HEK293 (cell line): ENCODE measurements at regions not wholly inside any gene's neighbourhood (a gene's known extent, or its start where the extent isn't known, plus 50 kb on each side); places are given as distances from the start of the nearest gene placed in this dataset.

ENCODE experiments used
- CTCF ChIA-PET: fragments of 350-600 bp; formaldehyde crosslinking; extraction: SDS; loops from one replicate; lab custom pipeline; 2021; ENCODE audit warnings: antibody characterized with exemption; lab: Yijun Ruan, JAX
- POLR2A ChIA-PET: fragments of 300-600 bp; formaldehyde crosslinking; extraction: SDS; loops from one replicate; lab custom pipeline; 2020; ENCODE audit warnings: antibody characterized with exemption, inconsistent platforms; lab: Yijun Ruan, JAX
- H3K27ac ChIP-seq: fragments of 200-500 bp; sonication (Bioruptor generic); 2 replicates; pipeline ENCODE4 v1.5.1; 2014; ENCODE audit warnings: low read depth, low read length, control low read depth, inconsistent platforms; ENCODE audit errors: extremely low read depth
- H3K36me3 ChIP-seq, 2 experiments: fragments of 200-500 bp in 1 of 2; sonication (Bioruptor generic) in 1 of 2; 1 replicate in 1 of 2; 2 replicates in 1 of 2; pipeline ENCODE4 v1.5.1; 2014 to 2017; ENCODE audit warnings: inconsistent platforms in 2 of 2, low read length in 2 of 2; ENCODE audit not compliant: control insufficient read depth in 2 of 2, insufficient read depth in 1 of 2
- H3K4me1 ChIP-seq: fragments of 200-500 bp; sonication (Bioruptor generic); 2 replicates; pipeline ENCODE4 v1.5.1; 2014; ENCODE audit warnings: mild to moderate bottlenecking, low read length, inconsistent platforms; ENCODE audit not compliant: control insufficient read depth, insufficient read depth
- H3K4me3 ChIP-seq: 2 replicates; pipeline ENCODE4 v1.5.1; 2011; ENCODE audit warnings: low read depth, mild to moderate bottlenecking, control low read depth, low read length, moderate library complexity
- H3K9me3 ChIP-seq: fragments of 200-500 bp; sonication (Bioruptor generic); 2 replicates; pipeline ENCODE4 v1.5.1; 2014; ENCODE audit warnings: low read depth, low read length, inconsistent platforms; ENCODE audit not compliant: control insufficient read depth, insufficient read depth
- GLIS2 ChIP-seq: fragments of 450-650 bp; formaldehyde crosslinking; IDR thresholded peaks from 2 replicates; pipeline ENCODE4 v1.5.1; 2016; ENCODE audit warnings: missing biosample characterization, missing genetic modification characterization
- HOXA7 ChIP-seq: sonication (generic); formaldehyde crosslinking; IDR thresholded peaks from 2 replicates; pipeline ENCODE4 v1.8.1; 2022; ENCODE audit warnings: missing genetic modification reagents, borderline replicate concordance
- KLF16 ChIP-seq: fragments of 450-650 bp; formaldehyde crosslinking; IDR thresholded peaks from 2 replicates; pipeline ENCODE4 v1.5.1; 2017; ENCODE audit warnings: missing biosample characterization, missing genetic modification characterization
- OVOL3 ChIP-seq: fragments of 450-650 bp; formaldehyde crosslinking; IDR thresholded peaks from 2 replicates; pipeline ENCODE4 v1.5.1; 2016; ENCODE audit warnings: missing biosample characterization, missing genetic modification characterization
- SCRT2 ChIP-seq: fragments of 450-650 bp; formaldehyde crosslinking; IDR thresholded peaks from 2 replicates; pipeline ENCODE4 v1.5.1; 2016; ENCODE audit warnings: missing biosample characterization, missing genetic modification characterization
- TRIM28 ChIP-seq: IDR thresholded peaks from 2 replicates; pipeline ENCODE4 v1.6.1; 2011; ENCODE audit warnings: low read length, control low read depth, borderline replicate concordance
- ZBTB20 ChIP-seq: fragments of 450-650 bp; formaldehyde crosslinking; IDR thresholded peaks from 2 replicates; pipeline ENCODE4 v1.5.1; 2016; ENCODE audit warnings: missing biosample characterization, missing genetic modification characterization
- ZEB2 ChIP-seq: fragments of 450-650 bp; formaldehyde crosslinking; IDR thresholded peaks from 2 replicates; pipeline ENCODE4 v1.5.1; 2016; ENCODE audit warnings: missing biosample characterization, missing genetic modification characterization
- ZFP37 ChIP-seq: fragments of 450-650 bp; formaldehyde crosslinking; IDR thresholded peaks from 2 replicates; pipeline ENCODE4 v1.5.1; 2016; ENCODE audit warnings: missing biosample characterization, missing genetic modification characterization
- ZFP41 ChIP-seq: fragments of 450-650 bp; formaldehyde crosslinking; IDR thresholded peaks from 2 replicates; pipeline ENCODE4 v1.5.1; 2016; ENCODE audit warnings: missing biosample characterization, missing genetic modification characterization, borderline replicate concordance
- ZNF10 ChIP-seq: fragments of 450-650 bp; formaldehyde crosslinking; IDR thresholded peaks from 2 replicates; pipeline ENCODE4 v1.5.1; 2017; ENCODE audit warnings: missing biosample characterization, missing genetic modification characterization
- ZNF138 ChIP-seq: fragments of 450-650 bp; formaldehyde crosslinking; IDR thresholded peaks from 2 replicates; pipeline ENCODE4 v1.5.1; 2016; ENCODE audit warnings: missing biosample characterization, missing genetic modification characterization, borderline replicate concordance
- ZNF146 ChIP-seq: fragments of 450-650 bp; formaldehyde crosslinking; IDR thresholded peaks from 2 replicates; pipeline ENCODE4 v1.5.1; 2016; ENCODE audit warnings: missing biosample characterization, missing genetic modification characterization
- ZNF2 ChIP-seq: fragments of 450-650 bp; formaldehyde crosslinking; IDR thresholded peaks from 2 replicates; pipeline ENCODE4 v1.5.1; 2016; ENCODE audit warnings: missing biosample characterization, missing genetic modification characterization
- ZNF211 ChIP-seq: fragments of 450-650 bp; formaldehyde crosslinking; IDR thresholded peaks from 2 replicates; pipeline ENCODE4 v1.5.1; 2016; ENCODE audit warnings: low read depth, missing biosample characterization, missing genetic modification characterization
- ZNF23 ChIP-seq: fragments of 450-650 bp; formaldehyde crosslinking; IDR thresholded peaks from 2 replicates; pipeline ENCODE4 v1.5.1; 2016; ENCODE audit warnings: missing biosample characterization, missing genetic modification characterization, borderline replicate concordance
- ZNF416 ChIP-seq: fragments of 450-650 bp; formaldehyde crosslinking; IDR thresholded peaks from 2 replicates; pipeline ENCODE4 v1.5.1; 2016; ENCODE audit warnings: missing biosample characterization, missing genetic modification characterization
- ZNF548 ChIP-seq: fragments of 450-650 bp; formaldehyde crosslinking; IDR thresholded peaks from 2 replicates; pipeline ENCODE4 v1.5.1; 2016; ENCODE audit warnings: missing biosample characterization, missing genetic modification characterization
- ZNF580 ChIP-seq: fragments of 450-650 bp; formaldehyde crosslinking; IDR thresholded peaks from 2 replicates; pipeline ENCODE4 v1.5.1; 2016; ENCODE audit warnings: missing biosample characterization, missing genetic modification characterization
- ZSCAN16 ChIP-seq: fragments of 450-650 bp; formaldehyde crosslinking; IDR thresholded peaks from 2 replicates; pipeline ENCODE4 v1.5.1; 2016; ENCODE audit warnings: missing biosample characterization, missing genetic modification characterization
- ZSCAN5A ChIP-seq: fragments of 450-650 bp; formaldehyde crosslinking; IDR thresholded peaks from 2 replicates; pipeline ENCODE4 v1.5.1; 2016; ENCODE audit warnings: missing biosample characterization, missing genetic modification characterization
- TF ChIP-seq, protein P1 (sequence below): fragments of 450-650 bp; IDR thresholded peaks from 2 replicates; pipeline ENCODE4 v1.5.1; 2018; ENCODE audit warnings: missing biosample characterization, mild to moderate bottlenecking, missing genetic modification characterization

GRCh38 chr13:26475176-26476110 is 82.0 kb upstream of the WASF3 start:
- Histone ChIP-seq H3K9me3 (no peaks in the 10 kb centered on the region), H3K36me3 (no peaks in the 10 kb centered on the region), H3K27ac (no peak overlapping the region), H3K4me1 (no peaks in the 10 kb centered on the region), H3K4me3 (no peak overlapping the region)
- TF ChIP-seq ZBTB20 (tag by site-specific recombination): no peak
- TF ChIP-seq ZSCAN16 (tag by site-specific recombination): no peak
- no peak for TF ChIP-seq KLF16
- TF ChIP-seq GLIS2 (tag by site-specific recombination): no peak
- no peak for TF ChIP-seq ZFP41 (tag by site-specific recombination)
- no peak for TF ChIP-seq ZFP37 (tag by site-specific recombination)
- no peak for TF ChIP-seq ZNF211
- TF ChIP-seq ZEB2 (tag by site-specific recombination): no peak
- TF ChIP-seq SCRT2: no peak
- no peak for TF ChIP-seq ZNF416
- no peak for TF ChIP-seq OVOL3 (tag by site-specific recombination)
- TF ChIP-seq ZNF138: no peak
- ChIA-PET POLR2A (no interaction called here), CTCF (interaction anchor here (0.6 to 1.6 kb wide), 4 partner anchors 7 to 291 kb away, joined by 3 to 7 read pairs (median 4); no protein-coding TSS in a partner anchor)

- Histone ChIP-seq H3K4me3 (no peak overlapping the region), H3K4me1 (no peaks in the 10 kb centered on the region), H3K9me3 (no peaks in the 10 kb centered on the region), H3K36me3 (no peaks in the 10 kb centered on the region), H3K27ac (no peak overlapping the region)
- TF ChIP-seq ZNF580: no peak
- TF ChIP-seq HOXA7 (CRISPR knock-in tag): no peak
- TF ChIP-seq ZNF548 (tag by site-specific recombination): no peak
- TF ChIP-seq ZNF2 (tag by site-specific recombination): no peak
- no peak for TF ChIP-seq ZBTB20 (tag by site-specific recombination)
- TF ChIP-seq, protein P1, sequence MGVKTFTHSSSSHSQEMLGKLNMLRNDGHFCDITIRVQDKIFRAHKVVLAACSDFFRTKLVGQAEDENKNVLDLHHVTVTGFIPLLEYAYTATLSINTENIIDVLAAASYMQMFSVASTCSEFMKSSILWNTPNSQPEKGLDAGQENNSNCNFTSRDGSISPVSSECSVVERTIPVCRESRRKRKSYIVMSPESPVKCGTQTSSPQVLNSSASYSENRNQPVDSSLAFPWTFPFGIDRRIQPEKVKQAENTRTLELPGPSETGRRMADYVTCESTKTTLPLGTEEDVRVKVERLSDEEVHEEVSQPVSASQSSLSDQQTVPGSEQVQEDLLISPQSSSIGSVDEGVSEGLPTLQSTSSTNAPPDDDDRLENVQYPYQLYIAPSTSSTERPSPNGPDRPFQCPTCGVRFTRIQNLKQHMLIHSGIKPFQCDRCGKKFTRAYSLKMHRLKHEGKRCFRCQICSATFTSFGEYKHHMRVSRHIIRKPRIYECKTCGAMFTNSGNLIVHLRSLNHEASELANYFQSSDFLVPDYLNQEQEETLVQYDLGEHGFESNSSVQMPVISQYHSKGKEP: no peak
- TF ChIP-seq ZNF10 (tag by site-specific recombination): no peak
- POLR2A ChIA-PET: no interaction called here
- CTCF ChIA-PET: interaction anchor here (0.7 to 1.6 kb wide), 2 partner anchors 76 to 292 kb away, joined by 3 to 7 read pairs; no protein-coding TSS in a partner anchor
These were observed 81.2 kb upstream of the WASF3 start for GRCh38 chr13:26476111-26476781.

GRCh38 chr13:26476782-26477142 is 80.7 kb upstream of the WASF3 start:
- H3K9me3 ChIP-seq: no peaks in the 10 kb centered on the region
- no peaks in the 10 kb centered on the region for H3K4me1 ChIP-seq
- TF ChIP-seq ZSCAN5A (tag by site-specific recombination) (no peak), TRIM28 (no peak), ZNF23 (tag by site-specific recombination) (no peak), ZNF146 (tag by site-specific recombination) (no peak)
- TF ChIP-seq, all 188 proteins: peak for 0
- ChIA-PET POLR2A (no interaction called here), CTCF (no interaction called here)
- H3K36me3 ChIP-seq: no peaks in the 10 kb centered on the region
- H3K27ac ChIP-seq: no peak overlapping the region
- H3K4me3 ChIP-seq: no peak overlapping the region
